ENCODE measurements at regions not wholly inside any gene's neighbourhood (a gene's known extent, or its start where the extent isn't known, plus 50 kb on each side); places are given as distances from the start of the nearest gene placed in this dataset.

DNA sequence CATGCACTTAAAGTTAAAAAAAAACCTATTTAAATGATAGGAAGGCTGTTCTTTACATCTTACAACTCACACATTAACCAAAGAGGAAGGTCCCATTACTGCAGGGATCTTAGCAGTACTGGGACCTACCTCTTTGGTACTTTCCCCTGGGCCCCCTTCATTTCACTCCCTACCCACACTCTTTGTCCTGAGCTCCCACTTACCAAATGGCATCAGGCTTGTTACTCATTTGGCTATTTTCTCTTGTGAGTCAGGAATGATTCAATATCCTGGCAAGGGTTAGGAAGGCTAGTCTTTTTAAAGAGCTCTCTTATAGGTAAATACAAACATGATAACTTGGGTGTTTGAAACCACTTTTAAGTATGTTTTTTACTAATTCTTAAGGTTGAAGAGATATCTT, 117.4 kb upstream of the ELL2 start:
- no peak for FAIRE-seq
- Histone ChIP-seq H3K36me3 (no peaks in the 10 kb centered on the region), H3K27ac (no peak overlapping the region), H3K4me1 (peaks cover 6 to 9% (median 9%) of the 10 kb centered on the region in 3 donors), H3K9me3 (no peaks in the 10 kb centered on the region), H3K27me3 (no peaks in the 10 kb centered on the region), H3K4me3 (no peak overlapping the region)
- peak; percentile 29 to 69 (median 54) for ATAC-seq
- intact Hi-C loops (cut with DNase I) = no loop called here
- no peak for DNase-seq
- TF ChIP-seq, protein P1, sequence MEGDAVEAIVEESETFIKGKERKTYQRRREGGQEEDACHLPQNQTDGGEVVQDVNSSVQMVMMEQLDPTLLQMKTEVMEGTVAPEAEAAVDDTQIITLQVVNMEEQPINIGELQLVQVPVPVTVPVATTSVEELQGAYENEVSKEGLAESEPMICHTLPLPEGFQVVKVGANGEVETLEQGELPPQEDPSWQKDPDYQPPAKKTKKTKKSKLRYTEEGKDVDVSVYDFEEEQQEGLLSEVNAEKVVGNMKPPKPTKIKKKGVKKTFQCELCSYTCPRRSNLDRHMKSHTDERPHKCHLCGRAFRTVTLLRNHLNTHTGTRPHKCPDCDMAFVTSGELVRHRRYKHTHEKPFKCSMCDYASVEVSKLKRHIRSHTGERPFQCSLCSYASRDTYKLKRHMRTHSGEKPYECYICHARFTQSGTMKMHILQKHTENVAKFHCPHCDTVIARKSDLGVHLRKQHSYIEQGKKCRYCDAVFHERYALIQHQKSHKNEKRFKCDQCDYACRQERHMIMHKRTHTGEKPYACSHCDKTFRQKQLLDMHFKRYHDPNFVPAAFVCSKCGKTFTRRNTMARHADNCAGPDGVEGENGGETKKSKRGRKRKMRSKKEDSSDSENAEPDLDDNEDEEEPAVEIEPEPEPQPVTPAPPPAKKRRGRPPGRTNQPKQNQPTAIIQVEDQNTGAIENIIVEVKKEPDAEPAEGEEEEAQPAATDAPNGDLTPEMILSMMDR (IDR thresholded peaks at IDR 0.05) = no peak

DNA sequence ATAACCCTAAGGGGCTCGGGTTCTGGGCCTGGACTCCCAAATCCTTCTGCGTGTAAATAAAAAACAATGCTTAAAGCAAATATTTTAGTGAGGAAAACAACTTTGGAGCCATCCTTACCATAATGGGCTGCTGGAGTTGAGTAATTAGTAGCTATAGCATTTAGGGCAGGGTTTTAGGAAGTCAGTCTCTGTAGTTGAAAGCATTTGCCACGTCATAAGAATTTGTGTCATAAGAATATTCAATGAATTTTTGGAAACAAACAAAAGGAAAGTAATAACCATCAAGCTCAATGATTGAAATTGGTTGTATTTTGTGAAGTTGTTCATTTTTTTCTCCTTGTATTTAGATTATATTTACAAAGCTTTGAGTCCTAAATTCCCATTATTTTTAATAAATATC, 114.8 kb upstream of the ELL2 start:
- peaks cover 6 to 10% (median 9%) of the 10 kb centered on the region in 3 donors for H3K4me1 ChIP-seq
- no peaks in the 10 kb centered on the region for H3K36me3 ChIP-seq
- 95 to 96% methylated on average over 3 of the region's 3 CpGs for WGBS, 2 donors
- H3K27ac ChIP-seq = no peak overlapping the region
- DNase-seq = no peak
- H3K4me3 ChIP-seq = no peak overlapping the region
- no peak for ATAC-seq
- TF ChIP-seq, protein P1 (IDR thresholded peaks at IDR 0.05) = no peak
- H3K9me3 ChIP-seq = no peaks in the 10 kb centered on the region
- no peaks in the 10 kb centered on the region for H3K27me3 ChIP-seq
- no peak for FAIRE-seq
- intact Hi-C loops (cut with DNase I) = no loop called here

GRCh38 chr5:96075579-96076289, 114.1 kb upstream of the ELL2 start:
- Histone ChIP-seq H3K27ac (no peak overlapping the region), H3K4me3 (no peak overlapping the region), H3K27me3 (no peaks in the 10 kb centered on the region), H3K4me1 (peaks cover 6 to 10% (median 9%) of the 10 kb centered on the region in 3 donors), H3K36me3 (no peaks in the 10 kb centered on the region), H3K9me3 (no peaks in the 10 kb centered on the region)
- ATAC-seq (no peak), FAIRE-seq (no peak), DNase-seq (no peak)
- 87 to 88% methylated on average over 2 of the region's 2 CpGs for WGBS, 2 donors
- intact Hi-C loops (cut with DNase I) = no loop called here
- TF ChIP-seq, protein P1 (IDR thresholded peaks at IDR 0.05) = no peak

DNA sequence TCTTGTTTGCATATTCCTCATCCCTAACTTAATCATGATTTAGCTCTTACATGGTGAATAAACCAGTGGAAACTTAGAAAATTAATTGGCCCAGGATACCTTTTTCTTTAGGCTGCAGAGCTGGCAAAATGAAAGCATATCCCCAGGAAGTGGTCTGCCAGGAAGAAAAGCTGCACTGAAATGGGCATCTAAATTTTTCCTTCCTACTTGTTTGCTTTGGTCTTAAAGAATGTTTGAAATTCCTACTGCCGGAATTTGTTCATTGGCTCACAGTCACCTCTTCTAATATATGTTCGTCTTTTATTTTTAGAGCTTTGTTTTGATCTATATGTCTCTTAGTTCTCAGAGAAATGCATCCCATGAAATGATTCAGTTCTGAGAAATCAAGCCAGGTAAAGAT, 113.2 kb upstream of the ELL2 start:
- 57 to 70% methylated on average over 2 of the region's 2 CpGs for WGBS, 2 donors
- TF ChIP-seq, protein P1 (IDR thresholded peaks at IDR 0.05) = no peak
- Histone ChIP-seq H3K27me3 (no peaks in the 10 kb centered on the region), H3K27ac (peak overlapping the region in 1 of 4 donors; percentile 53), H3K4me3 (no peak overlapping the region), H3K36me3 (no peaks in the 10 kb centered on the region), H3K4me1 (peaks cover 6 to 10% (median 9%) of the 10 kb centered on the region in 3 donors), H3K9me3 (no peaks in the 10 kb centered on the region)
- intact Hi-C loops (cut with DNase I) = no loop called here
- DNase-seq (no peak), FAIRE-seq (no peak), ATAC-seq (no peak)

DNA sequence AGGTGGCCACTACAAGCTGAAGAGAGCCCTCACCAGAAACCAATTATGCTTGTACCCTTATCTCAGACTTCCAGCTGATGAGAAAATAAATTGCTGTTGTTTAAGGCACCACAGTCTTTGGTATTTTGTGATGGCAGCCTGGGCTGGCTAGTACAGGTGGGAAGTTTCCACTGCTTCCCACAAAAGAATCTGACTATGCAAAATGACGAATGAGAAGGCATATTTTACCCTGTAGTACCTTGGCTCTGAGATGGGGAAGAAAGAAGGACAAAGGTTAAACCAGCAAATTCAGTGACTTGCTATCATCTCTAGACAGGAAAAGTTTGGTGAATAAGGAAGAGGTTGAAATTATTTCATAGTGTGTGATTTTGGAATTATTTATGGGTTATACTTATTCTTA, 112.8 kb upstream of the ELL2 start:
- DNase-seq (peak in 1 of 6 donors; percentile 39), FAIRE-seq (no peak), ATAC-seq (peak; percentile 81 to 94 (median 90))
- WGBS, 2 donors = 33 to 44% methylated on average over 1 of the region's 1 CpG
- H3K4me1 ChIP-seq = peaks cover 6 to 10% (median 9%) of the 10 kb centered on the region in 3 donors
- H3K27ac ChIP-seq = peak overlapping the region in 1 of 4 donors; percentile 53
- H3K9me3 ChIP-seq = no peaks in the 10 kb centered on the region
- no peak overlapping the region for H3K4me3 ChIP-seq
- intact Hi-C loops (cut with DNase I) = no loop called here
- no peaks in the 10 kb centered on the region for H3K27me3 ChIP-seq
- no peaks in the 10 kb centered on the region for H3K36me3 ChIP-seq
- TF ChIP-seq, protein P1 (IDR thresholded peaks at IDR 0.05) = no peak

Data from pancreas (tissue), 10 donors.